ENCODE measurements at regions not wholly inside any gene's neighbourhood (a gene's known extent, or its start where the extent isn't known, plus 50 kb on each side); places are given as distances from the start of the nearest gene placed in this dataset.

GRCh38 chr3:194814878-194815357 is 129.2 kb downstream of the FAM43A start:
- no peaks in the 10 kb centered on the region for H3K27me3 ChIP-seq (replicated peaks; ENCODE audit: insufficient read depth, low read length)
- no peak for DNase-seq
- TF ChIP-seq EZH2phosphoT487 (IDR thresholded peaks at IDR 0.05; ENCODE audit: low read length) (no peak), CTCF (IDR thresholded peaks at IDR 0.05; ENCODE audit: low read length) (no peak), EZH2 (optimal IDR thresholded peaks at IDR 0.05; ENCODE audit: low read depth, low read length) (no peak)

GRCh38 chr3:194816748-194817591 is 131.3 kb downstream of the FAM43A start:
- H3K79me2 ChIP-seq (ENCODE audit: low read length), result no peaks in the 10 kb centered on the region
- H3K27me3 ChIP-seq (replicated peaks; ENCODE audit: insufficient read depth, low read length), result no peaks in the 10 kb centered on the region
- no peak for DNase-seq
- no peaks in the 10 kb centered on the region for H4K20me1 ChIP-seq (ENCODE audit: insufficient read depth, low read length)
- no peaks in the 10 kb centered on the region for H3K36me3 ChIP-seq (replicated peaks; ENCODE audit: insufficient read depth, low read length)
- H3K4me3 ChIP-seq (ENCODE audit: low read length), result no peak overlapping the region
- TF ChIP-seq CTCF (IDR thresholded peaks at IDR 0.05; ENCODE audit: low read length), result no peak
- no peak for TF ChIP-seq EZH2 (optimal IDR thresholded peaks at IDR 0.05; ENCODE audit: low read depth, low read length)
- no peak for TF ChIP-seq EZH2phosphoT487 (IDR thresholded peaks at IDR 0.05; ENCODE audit: low read length)
- no peak overlapping the region for H3K4me2 ChIP-seq (ENCODE audit: low read depth, low read length)
- no peak overlapping the region for H3K9ac ChIP-seq (ENCODE audit: low read length)
- H3K27ac ChIP-seq (ENCODE audit: low read length), result no peak overlapping the region
- no peaks in the 10 kb centered on the region for H3F3A ChIP-seq (ENCODE audit: insufficient read depth, low read length)
- H3K9me2 ChIP-seq (replicated peaks; ENCODE audit: insufficient read depth, low read length), result no peaks in the 10 kb centered on the region
- no peak overlapping the region for H2AFZ ChIP-seq (ENCODE audit: low read length)
- H3K9me3 ChIP-seq (replicated peaks; ENCODE audit: insufficient read depth, low read length), result no peaks in the 10 kb centered on the region
- no peaks in the 10 kb centered on the region for H3K4me1 ChIP-seq (ENCODE audit: low read length)

More at GRCh38 chr3:194814878-194815357, 129.2 kb downstream of the FAM43A start:
- Histone ChIP-seq H3K27ac (ENCODE audit: low read length) (no peak overlapping the region), H4K20me1 (ENCODE audit: insufficient read depth, low read length) (no peaks in the 10 kb centered on the region), H3K4me1 (ENCODE audit: low read length) (no peaks in the 10 kb centered on the region), H3K79me2 (ENCODE audit: low read length) (no peaks in the 10 kb centered on the region), H2AFZ (ENCODE audit: low read length) (no peak overlapping the region), H3K9me2 (replicated peaks; ENCODE audit: insufficient read depth, low read length) (no peaks in the 10 kb centered on the region), H3K36me3 (replicated peaks; ENCODE audit: insufficient read depth, low read length) (no peaks in the 10 kb centered on the region), H3K9ac (ENCODE audit: low read length) (no peak overlapping the region), H3F3A (ENCODE audit: insufficient read depth, low read length) (no peaks in the 10 kb centered on the region), H3K4me2 (ENCODE audit: low read depth, low read length) (no peak overlapping the region), H3K9me3 (replicated peaks; ENCODE audit: insufficient read depth, low read length) (no peaks in the 10 kb centered on the region), H3K4me3 (ENCODE audit: low read length) (no peak overlapping the region)

- Histone ChIP-seq H3K9me2 (replicated peaks; ENCODE audit: insufficient read depth, low read length) (no peaks in the 10 kb centered on the region), H3K9ac (ENCODE audit: low read length) (no peak overlapping the region), H3K27me3 (replicated peaks; ENCODE audit: insufficient read depth, low read length) (no peaks in the 10 kb centered on the region), H3K4me2 (ENCODE audit: low read depth, low read length) (no peak overlapping the region), H3K27ac (ENCODE audit: low read length) (no peak overlapping the region), H3K79me2 (ENCODE audit: low read length) (no peaks in the 10 kb centered on the region), H3K36me3 (replicated peaks; ENCODE audit: insufficient read depth, low read length) (no peaks in the 10 kb centered on the region), H3K4me1 (ENCODE audit: low read length) (no peaks in the 10 kb centered on the region), H4K20me1 (ENCODE audit: insufficient read depth, low read length) (no peaks in the 10 kb centered on the region), H3K9me3 (replicated peaks; ENCODE audit: insufficient read depth, low read length) (no peaks in the 10 kb centered on the region), H3F3A (ENCODE audit: insufficient read depth, low read length) (no peaks in the 10 kb centered on the region), H2AFZ (ENCODE audit: low read length) (no peak overlapping the region), H3K4me3 (ENCODE audit: low read length) (no peak overlapping the region)
- DNase-seq, result no peak
- TF ChIP-seq EZH2phosphoT487 (IDR thresholded peaks at IDR 0.05; ENCODE audit: low read length), result no peak
- TF ChIP-seq EZH2 (optimal IDR thresholded peaks at IDR 0.05; ENCODE audit: low read depth, low read length), result no peak
Measured at GRCh38 chr3:194817592-194817930, 131.9 kb downstream of the FAM43A start.

GRCh38 chr3:194817936-194818335 is 132.3 kb downstream of the FAM43A start:
- Histone ChIP-seq H3K27ac (ENCODE audit: low read length) (no peak overlapping the region), H4K20me1 (ENCODE audit: insufficient read depth, low read length) (no peaks in the 10 kb centered on the region), H3K9me2 (replicated peaks; ENCODE audit: insufficient read depth, low read length) (no peaks in the 10 kb centered on the region), H3K27me3 (replicated peaks; ENCODE audit: insufficient read depth, low read length) (no peaks in the 10 kb centered on the region), H3K79me2 (ENCODE audit: low read length) (no peaks in the 10 kb centered on the region), H3K36me3 (replicated peaks; ENCODE audit: insufficient read depth, low read length) (no peaks in the 10 kb centered on the region), H3K4me1 (ENCODE audit: low read length) (no peaks in the 10 kb centered on the region), H3K4me2 (ENCODE audit: low read depth, low read length) (no peak overlapping the region), H3K4me3 (ENCODE audit: low read length) (no peak overlapping the region), H2AFZ (ENCODE audit: low read length) (no peak overlapping the region), H3K9me3 (replicated peaks; ENCODE audit: insufficient read depth, low read length) (no peaks in the 10 kb centered on the region), H3F3A (ENCODE audit: insufficient read depth, low read length) (no peaks in the 10 kb centered on the region), H3K9ac (ENCODE audit: low read length) (no peak overlapping the region)
- DNase-seq, result no peak
- TF ChIP-seq EZH2phosphoT487 (IDR thresholded peaks at IDR 0.05; ENCODE audit: low read length), result no peak
- no peak for TF ChIP-seq EZH2 (optimal IDR thresholded peaks at IDR 0.05; ENCODE audit: low read depth, low read length)
- TF ChIP-seq CTCF (IDR thresholded peaks at IDR 0.05; ENCODE audit: low read length), result no peak

All from MM.1S (cell line).